ENCODE measurements at regions not wholly inside any gene's neighbourhood (a gene's known extent, or its start where the extent isn't known, plus 50 kb on each side); places are given as distances from the start of the nearest gene placed in this dataset.

DNA sequence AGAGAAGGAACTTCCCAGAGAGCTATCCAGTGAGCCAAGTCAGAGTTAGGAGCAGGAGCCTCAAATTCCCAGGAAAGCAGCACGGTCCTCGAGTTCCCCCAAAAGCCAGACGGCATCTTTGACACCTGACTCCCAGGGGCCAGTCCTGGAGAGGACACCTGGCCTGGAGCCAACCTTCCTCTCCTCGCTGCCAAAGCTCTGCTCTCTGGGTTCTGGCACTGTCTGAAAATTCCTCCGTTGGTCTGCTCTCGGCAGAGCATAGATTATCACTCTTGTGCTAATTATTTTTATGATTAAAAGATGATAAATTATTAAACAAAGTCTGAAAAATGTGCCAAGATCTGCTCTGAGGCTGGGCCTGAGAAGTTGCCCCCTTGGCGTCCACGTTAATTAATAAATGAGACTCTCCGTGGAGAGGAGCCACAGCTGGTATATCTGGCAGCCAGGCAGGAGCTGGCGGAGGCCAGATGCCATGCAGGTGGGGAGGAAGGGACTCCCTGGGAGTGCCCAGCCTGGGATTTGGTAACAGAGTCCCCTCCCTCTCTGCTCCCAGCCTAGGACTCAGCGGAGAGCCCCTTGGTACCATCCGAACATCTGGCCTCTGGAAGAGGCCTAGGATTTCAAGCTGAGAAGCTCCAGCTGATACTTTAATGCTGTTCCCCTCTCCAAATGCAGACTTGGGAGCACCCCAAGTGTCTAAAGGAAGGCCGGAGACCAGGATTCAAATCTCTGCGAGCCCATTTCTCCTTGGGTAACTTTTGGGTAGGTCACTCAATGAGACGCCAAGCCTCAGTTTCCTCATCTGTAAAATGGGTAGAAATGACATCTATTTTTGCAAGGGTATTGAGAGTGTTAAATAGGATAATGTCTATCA is 163.7 kb upstream of the POU3F1 start:
- peaks cover 14% of the 10 kb centered on the region for H3K27me3 ChIP-seq (ENCODE audit: insufficient read depth, low read length)
- no peaks in the 10 kb centered on the region for H3K9me3 ChIP-seq (ENCODE audit: low read depth, low read length)
- H3K4me3 ChIP-seq (ENCODE audit: low read length) = no peak overlapping the region
- peaks cover 4% of the 10 kb centered on the region for H3K4me1 ChIP-seq (ENCODE audit: insufficient read depth, low read length)

DNA sequence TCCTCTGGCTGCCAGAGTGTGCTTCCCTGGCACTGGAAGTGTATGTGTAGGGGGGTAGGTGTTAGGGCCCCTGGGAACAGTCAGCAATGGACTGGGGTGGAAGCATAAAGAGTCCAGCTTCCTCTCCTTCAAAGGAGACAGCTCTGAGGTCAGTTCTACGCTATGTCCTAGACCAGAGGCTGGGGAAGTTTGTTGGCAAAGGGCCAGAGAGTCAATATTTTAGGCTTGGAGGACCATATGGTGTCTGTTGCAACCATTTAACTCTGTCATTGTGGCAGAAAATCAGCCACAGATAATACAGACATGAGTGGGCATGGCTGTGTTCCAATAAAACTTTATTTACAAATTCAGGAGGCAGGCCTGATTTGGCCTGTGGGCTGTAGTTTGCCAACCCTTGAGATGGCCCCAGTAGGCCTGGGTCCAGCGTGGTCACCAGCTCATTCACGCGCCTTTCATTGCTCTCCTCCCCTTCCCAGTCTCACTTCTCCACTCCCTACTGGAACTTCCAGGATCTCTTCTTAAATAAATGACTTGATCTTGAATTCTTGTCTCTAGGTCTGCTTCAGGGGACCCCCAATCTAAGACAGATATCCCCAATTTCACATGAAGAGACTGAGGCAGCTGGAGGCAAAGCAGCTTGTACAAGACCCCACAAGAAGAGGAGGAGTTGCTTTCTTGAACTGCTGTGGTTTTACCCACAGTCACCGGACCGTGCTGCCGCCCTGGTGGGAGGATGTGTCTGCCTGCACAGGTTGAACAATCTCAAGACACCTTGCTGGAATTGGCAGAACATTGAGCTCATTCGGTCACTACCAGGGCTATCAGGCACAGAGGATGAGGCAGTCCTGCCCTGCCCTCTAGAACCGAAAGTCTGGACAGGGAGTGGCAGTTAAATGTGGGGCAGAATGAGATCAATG is 162.4 kb upstream of the POU3F1 start:
- H3K9me3 ChIP-seq (ENCODE audit: low read depth, low read length) = no peaks in the 10 kb centered on the region
- H3K4me1 ChIP-seq (ENCODE audit: insufficient read depth, low read length) = peaks cover 4% of the 10 kb centered on the region
- peaks cover 14% of the 10 kb centered on the region for H3K27me3 ChIP-seq (ENCODE audit: insufficient read depth, low read length)
- H3K4me3 ChIP-seq (ENCODE audit: low read length) = no peak overlapping the region

DNA sequence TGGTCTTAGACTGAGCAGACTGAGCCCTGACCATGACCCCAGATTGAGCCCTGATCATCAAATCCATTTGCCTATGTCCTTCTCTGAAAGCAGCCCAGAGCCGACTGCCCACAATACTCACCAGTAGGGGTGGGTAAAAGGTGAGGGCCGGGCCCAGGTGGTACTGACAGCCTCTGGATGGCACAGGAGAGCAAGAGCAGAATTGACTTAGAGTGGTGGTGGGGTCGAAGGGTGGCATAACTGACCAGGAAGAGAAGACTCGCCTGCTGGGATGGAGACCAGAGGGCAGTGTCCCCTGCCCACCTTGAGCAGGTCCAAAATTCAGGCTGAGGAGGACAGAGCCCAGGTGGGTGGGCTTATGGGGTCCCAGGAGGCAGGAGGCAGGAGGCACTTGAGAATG is 161.3 kb upstream of the POU3F1 start:
- Histone ChIP-seq H3K9me3 (ENCODE audit: low read depth, low read length) (no peaks in the 10 kb centered on the region), H3K4me1 (ENCODE audit: insufficient read depth, low read length) (no peaks in the 10 kb centered on the region), H3K4me3 (ENCODE audit: low read length) (no peak overlapping the region), H3K27me3 (ENCODE audit: insufficient read depth, low read length) (peaks cover 4% of the 10 kb centered on the region)

DNA sequence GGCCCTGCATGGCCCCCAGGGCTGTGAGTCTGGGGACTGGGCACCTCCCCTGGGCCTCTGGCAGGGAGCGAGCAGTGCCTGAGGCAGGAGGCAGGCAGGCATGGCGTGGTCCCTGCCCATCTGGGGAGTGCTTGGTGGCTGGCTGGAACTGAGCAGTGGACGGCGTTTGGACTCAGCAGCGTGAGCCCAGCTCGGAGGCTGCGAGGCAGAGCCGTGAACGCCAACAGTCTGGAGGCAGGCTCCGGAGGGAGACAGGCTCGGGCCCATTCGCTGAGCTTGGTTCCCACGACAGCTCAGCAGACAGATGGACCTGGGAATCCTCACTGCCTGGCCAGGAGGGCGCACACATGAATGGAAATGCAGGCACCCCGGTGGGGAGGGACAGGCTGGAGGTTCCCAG is 160.7 kb upstream of the POU3F1 start:
- no peaks in the 10 kb centered on the region for H3K4me1 ChIP-seq (ENCODE audit: insufficient read depth, low read length)
- H3K27me3 ChIP-seq (ENCODE audit: insufficient read depth, low read length) = no peaks in the 10 kb centered on the region
- no peak overlapping the region for H3K4me3 ChIP-seq (ENCODE audit: low read length)
- H3K9me3 ChIP-seq (ENCODE audit: low read depth, low read length) = no peaks in the 10 kb centered on the region

DNA sequence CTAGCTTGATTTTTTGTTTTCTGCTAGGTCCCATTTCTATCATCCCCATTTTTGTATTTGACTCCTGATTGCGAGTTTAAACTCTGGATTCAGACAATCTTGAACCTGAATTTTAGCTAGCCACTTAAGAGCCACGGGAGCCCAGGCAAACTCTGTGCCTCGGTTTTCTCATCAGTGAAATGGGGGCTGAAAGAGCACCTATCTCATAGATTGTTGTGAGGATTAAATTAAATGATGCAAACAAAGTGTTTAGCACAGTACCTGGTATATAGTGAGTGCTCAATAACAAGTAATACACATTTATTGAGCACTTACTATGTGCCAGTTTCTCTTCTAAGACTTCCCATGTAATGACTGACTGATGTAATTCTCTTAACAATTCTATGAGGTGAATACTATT is 158.1 kb upstream of the POU3F1 start:
- no peaks in the 10 kb centered on the region for H3K9me3 ChIP-seq (ENCODE audit: low read depth, low read length)
- H3K27me3 ChIP-seq (ENCODE audit: insufficient read depth, low read length) = no peaks in the 10 kb centered on the region
- H3K4me3 ChIP-seq (ENCODE audit: low read length) = no peak overlapping the region

DNA sequence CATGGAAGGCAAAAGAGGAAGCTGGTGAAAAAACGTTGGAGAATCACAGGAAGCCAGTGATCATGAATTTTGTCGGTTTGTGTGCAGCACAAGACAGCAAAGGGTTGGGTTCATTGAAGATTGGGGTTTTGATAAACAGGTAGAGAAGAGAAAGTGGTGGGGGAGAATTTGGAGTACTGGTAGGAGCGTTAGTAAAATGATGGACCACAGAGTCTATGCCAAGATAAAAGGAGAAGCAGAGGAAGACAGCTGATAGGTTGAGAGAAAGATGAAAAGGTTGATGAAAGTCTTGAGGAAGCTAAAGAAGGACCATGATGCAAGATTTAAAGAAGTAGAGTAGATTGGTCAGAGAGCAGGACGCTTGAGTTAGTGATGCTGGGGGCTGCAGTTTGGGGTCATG is 156.8 kb upstream of the POU3F1 start:
- H3K4me1 ChIP-seq (ENCODE audit: insufficient read depth, low read length) = no peaks in the 10 kb centered on the region
- H3K27me3 ChIP-seq (ENCODE audit: insufficient read depth, low read length) = no peaks in the 10 kb centered on the region
- no peaks in the 10 kb centered on the region for H3K9me3 ChIP-seq (ENCODE audit: low read depth, low read length)
- H3K4me3 ChIP-seq (ENCODE audit: low read length) = no peak overlapping the region

More for the DNA sequence above, 158.1 kb upstream of the POU3F1 start:
- no peaks in the 10 kb centered on the region for H3K4me1 ChIP-seq (ENCODE audit: insufficient read depth, low read length)

DNA sequence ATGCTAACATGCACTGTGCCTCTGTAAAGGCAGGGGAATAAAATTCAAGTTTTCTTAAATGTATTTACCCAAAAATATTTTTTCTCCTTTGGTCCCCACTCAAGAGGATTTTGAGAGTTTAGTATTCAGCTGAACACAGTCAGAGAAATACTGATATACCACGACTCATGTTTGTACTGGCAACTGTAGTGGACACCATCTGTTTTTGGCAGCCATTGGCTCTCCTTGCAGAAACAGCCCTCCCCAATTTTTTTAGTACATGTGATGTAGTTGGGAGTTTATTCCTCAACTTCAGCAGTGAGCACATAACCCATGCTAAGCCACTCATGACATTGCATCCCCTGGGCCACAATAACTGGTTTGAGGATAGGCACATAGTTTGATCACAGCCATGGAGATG is 154.8 kb upstream of the POU3F1 start:
- no peaks in the 10 kb centered on the region for H3K9me3 ChIP-seq (ENCODE audit: low read depth, low read length)
- H3K4me1 ChIP-seq (ENCODE audit: insufficient read depth, low read length) = no peaks in the 10 kb centered on the region
- H3K4me3 ChIP-seq (ENCODE audit: low read length) = no peak overlapping the region
- no peaks in the 10 kb centered on the region for H3K27me3 ChIP-seq (ENCODE audit: insufficient read depth, low read length)

DNA sequence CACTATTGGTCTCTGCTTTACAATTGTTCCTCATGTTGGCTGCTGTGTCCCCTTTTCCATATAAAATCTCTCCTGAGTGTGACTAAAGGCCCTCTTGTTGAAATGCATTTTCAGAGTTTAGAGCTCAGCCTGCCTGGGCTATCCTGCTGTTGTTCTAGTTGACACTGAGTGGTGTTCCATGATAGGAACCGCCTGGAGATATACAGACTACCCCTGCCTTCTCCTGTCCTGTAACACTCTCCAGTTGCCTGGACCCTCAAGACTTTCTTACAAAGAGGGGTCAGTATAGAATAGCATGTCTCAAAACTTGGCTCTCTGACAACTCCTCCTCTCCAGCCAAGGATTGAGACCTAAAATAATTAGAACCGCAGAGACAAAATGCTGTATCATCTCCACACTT is 152.0 kb upstream of the POU3F1 start:
- Histone ChIP-seq H3K4me3 (ENCODE audit: low read length) (no peak overlapping the region), H3K9me3 (ENCODE audit: low read depth, low read length) (no peaks in the 10 kb centered on the region), H3K4me1 (ENCODE audit: insufficient read depth, low read length) (no peaks in the 10 kb centered on the region), H3K27me3 (ENCODE audit: insufficient read depth, low read length) (no peaks in the 10 kb centered on the region)

DNA sequence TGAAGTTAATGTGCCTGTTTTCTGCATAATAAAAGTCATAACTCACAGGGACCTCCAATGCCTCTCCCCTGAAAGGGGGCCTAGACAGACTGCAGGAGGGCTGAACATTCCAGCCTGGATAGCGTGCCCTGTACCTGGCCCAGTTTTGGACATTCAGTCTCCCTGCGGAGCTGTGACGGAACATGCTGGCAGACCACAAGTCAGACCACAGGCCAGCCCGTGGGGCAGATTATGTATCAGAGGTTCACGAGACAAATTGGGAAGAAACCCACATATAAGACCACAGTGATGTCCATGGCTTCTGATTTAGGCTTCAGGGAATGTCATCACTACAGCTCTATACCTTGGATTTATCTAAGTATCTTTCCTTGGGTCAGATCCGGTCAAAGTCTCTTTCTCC is 151.5 kb upstream of the POU3F1 start:
- H3K4me3 ChIP-seq (ENCODE audit: low read length) = no peak overlapping the region
- no peaks in the 10 kb centered on the region for H3K9me3 ChIP-seq (ENCODE audit: low read depth, low read length)
- H3K27me3 ChIP-seq (ENCODE audit: insufficient read depth, low read length) = no peaks in the 10 kb centered on the region
- no peaks in the 10 kb centered on the region for H3K4me1 ChIP-seq (ENCODE audit: insufficient read depth, low read length)

DNA sequence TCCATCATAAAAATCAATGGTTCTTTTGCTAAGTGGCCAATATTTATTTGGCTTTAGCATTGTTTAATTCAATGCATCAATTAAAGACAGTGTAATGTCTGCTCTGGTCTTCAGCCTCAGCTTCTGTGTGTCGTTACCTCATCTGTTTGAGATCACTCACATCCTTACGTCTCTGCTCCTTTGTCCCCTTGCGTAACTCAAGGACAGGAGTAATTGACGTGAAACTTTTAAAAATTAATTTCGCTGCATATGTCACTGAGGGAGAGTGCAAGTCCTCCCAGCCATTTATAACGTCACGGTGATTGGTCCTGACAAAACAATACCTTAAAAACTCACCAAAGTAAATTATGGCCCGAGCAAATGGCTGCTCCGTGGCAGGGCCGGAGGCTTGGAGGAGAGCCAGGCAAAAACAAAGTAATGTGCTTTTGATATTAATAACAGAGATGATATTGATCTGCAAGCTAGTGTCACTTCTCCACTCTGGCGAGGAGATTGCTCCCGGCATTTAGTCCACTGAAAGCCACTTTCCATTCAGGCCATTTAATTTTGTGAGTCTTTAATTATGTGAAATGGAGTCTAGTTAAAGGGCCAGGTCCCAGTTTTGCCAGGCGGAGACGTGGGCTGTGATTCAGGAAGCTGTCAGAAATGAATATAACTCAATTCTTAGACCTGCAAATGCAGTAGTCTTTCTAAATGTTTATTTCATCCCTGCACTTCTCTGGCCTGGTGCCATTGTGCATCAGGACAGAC is 150.9 kb upstream of the POU3F1 start:
- Histone ChIP-seq H3K4me3 (ENCODE audit: low read length) (no peak overlapping the region), H3K9me3 (ENCODE audit: low read depth, low read length) (no peaks in the 10 kb centered on the region), H3K4me1 (ENCODE audit: insufficient read depth, low read length) (no peaks in the 10 kb centered on the region), H3K27me3 (ENCODE audit: insufficient read depth, low read length) (no peaks in the 10 kb centered on the region)

DNA sequence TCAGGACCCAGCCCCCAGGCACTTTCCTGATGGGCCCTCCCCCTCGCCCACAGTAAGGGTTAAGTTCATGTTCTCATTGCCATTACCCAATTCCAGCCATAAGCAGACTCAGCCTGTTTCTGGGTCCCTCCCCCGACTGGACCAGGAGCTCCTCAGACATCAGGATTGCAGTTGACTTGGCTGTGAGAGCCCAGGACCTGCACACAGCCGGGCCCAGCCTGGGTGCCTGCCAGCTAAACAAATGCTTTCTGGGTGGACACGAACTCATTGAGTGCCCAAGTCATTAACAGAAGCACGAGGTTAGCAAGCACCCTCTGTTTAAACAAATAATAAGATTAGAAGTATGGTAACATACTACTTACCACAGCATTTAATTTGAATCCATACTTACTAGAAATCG is 147.9 kb upstream of the POU3F1 start:
- no peaks in the 10 kb centered on the region for H3K9me3 ChIP-seq (ENCODE audit: low read depth, low read length)
- no peaks in the 10 kb centered on the region for H3K4me1 ChIP-seq (ENCODE audit: insufficient read depth, low read length)
- H3K4me3 ChIP-seq (ENCODE audit: low read length) = no peak overlapping the region
- H3K27me3 ChIP-seq (ENCODE audit: insufficient read depth, low read length) = no peaks in the 10 kb centered on the region

DNA sequence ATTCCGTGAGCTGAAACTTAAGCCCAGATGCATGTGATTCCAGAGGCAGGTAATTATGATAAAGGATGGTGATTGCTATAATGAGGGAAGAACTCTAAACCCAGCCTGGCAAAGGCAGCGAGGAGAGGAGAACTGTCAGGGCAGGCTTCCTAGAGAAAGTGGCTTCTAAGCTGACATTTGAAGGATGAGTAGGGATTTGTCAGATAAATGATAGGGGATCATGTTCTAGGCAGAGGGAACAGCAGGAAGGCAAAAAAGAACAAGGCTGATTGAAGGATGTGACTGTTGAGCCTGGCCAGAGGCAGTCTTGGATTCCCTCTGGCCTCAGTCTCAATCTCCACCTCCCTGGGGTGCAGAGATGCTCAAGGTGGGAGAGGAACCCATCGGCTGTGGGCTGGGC is 146.4 kb upstream of the POU3F1 start:
- no peaks in the 10 kb centered on the region for H3K27me3 ChIP-seq (ENCODE audit: insufficient read depth, low read length)
- H3K4me3 ChIP-seq (ENCODE audit: low read length) = no peak overlapping the region
- no peaks in the 10 kb centered on the region for H3K9me3 ChIP-seq (ENCODE audit: low read depth, low read length)
- H3K4me1 ChIP-seq (ENCODE audit: insufficient read depth, low read length) = no peaks in the 10 kb centered on the region

DNA sequence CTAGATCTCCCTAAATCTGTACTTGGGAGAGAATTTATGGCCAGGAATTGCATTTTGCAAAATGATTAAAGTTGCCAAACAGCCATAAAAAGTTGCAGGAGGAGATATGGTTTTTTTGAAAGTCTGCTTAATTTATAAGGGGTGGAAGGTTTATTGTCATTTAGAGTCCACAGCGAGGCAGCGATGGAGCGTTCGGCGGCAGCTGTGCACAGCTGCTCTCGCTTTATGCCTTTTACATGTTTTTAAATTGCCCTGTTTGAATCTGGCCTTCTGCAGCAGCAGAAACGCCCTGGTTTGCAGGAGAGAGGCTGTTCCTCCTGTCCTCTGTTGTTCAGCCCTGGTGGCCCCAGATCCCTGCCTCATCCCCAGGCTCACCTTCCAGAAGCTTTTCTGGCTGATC is 144.9 kb upstream of the POU3F1 start:
- H3K9me3 ChIP-seq (ENCODE audit: low read depth, low read length) = no peaks in the 10 kb centered on the region
- H3K27me3 ChIP-seq (ENCODE audit: insufficient read depth, low read length) = no peaks in the 10 kb centered on the region
- H3K4me3 ChIP-seq (ENCODE audit: low read length) = no peak overlapping the region
- H3K4me1 ChIP-seq (ENCODE audit: insufficient read depth, low read length) = no peaks in the 10 kb centered on the region

DNA sequence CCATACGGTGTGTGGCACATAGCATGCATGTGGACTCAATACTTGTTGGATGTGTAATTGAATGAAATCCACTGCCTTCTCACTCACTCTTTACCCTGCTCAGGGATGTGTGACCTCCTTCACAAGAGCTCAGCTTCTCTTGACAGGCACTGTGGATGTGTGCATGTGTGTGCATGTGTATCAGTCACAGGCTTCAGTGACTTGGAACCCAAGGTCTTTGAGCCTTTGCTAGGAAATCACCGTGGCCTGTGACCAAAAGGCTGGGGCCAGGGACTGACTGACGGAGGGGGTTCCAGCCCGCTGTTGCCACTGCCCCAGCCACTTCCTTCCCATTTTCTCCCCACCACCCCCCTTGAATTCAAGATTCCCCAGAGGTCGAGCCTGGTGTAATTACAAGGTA is 144.4 kb upstream of the POU3F1 start:
- Histone ChIP-seq H3K4me3 (ENCODE audit: low read length) (no peak overlapping the region), H3K9me3 (ENCODE audit: low read depth, low read length) (no peaks in the 10 kb centered on the region), H3K4me1 (ENCODE audit: insufficient read depth, low read length) (no peaks in the 10 kb centered on the region), H3K27me3 (ENCODE audit: insufficient read depth, low read length) (no peaks in the 10 kb centered on the region)

DNA sequence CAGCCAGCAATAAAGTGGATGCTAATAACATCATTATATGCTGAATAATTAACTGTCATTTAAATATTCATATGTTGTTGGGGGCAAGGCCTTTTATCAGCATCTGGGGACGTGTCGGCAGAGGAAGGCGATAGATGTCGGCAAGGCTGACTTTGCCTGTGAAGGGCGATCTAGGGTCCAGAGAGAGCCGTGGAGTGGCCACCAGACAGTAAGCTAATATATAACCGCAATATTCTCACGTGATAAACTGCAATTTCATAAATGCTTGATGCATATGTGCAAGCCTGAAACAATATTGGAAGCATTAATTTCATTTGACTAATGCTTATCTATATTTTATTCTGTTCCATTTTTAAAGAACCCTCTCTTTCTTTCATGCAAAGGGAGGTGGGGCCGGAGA is 141.0 kb upstream of the POU3F1 start:
- Histone ChIP-seq H3K27me3 (ENCODE audit: insufficient read depth, low read length) (no peaks in the 10 kb centered on the region), H3K4me1 (ENCODE audit: insufficient read depth, low read length) (no peaks in the 10 kb centered on the region), H3K9me3 (ENCODE audit: low read depth, low read length) (no peaks in the 10 kb centered on the region), H3K4me3 (ENCODE audit: low read length) (no peak overlapping the region)
